A673 (cell line): ENCODE measurements at regions not wholly inside any gene's neighbourhood (a gene's known extent, or its start where the extent isn't known, plus 50 kb on each side); places are given as distances from the start of the nearest gene placed in this dataset.

ENCODE experiments used
- EZH2 ChIP-seq: fragments of 200-600 bp; sonication (generic); IDR thresholded peaks from 2 replicates; pipeline ENCODE4 v1.6.1; 2017; ENCODE audit warnings: borderline replicate concordance, low read depth, mild to moderate bottlenecking, mixed read lengths, antibody characterized with exemption, low read length; ENCODE audit not compliant: poor library complexity, severe bottlenecking
- TF ChIP-seq, protein P1 (sequence below): fragments of 300-800, 200-600 bp; sonication (generic); conservative IDR thresholded peaks from 2 replicates; pipeline ENCODE4 v1.5.1; 2017; ENCODE audit warnings: low read depth, mild to moderate bottlenecking, antibody characterized with exemption, low read length, moderate library complexity, mixed read lengths

DNA sequence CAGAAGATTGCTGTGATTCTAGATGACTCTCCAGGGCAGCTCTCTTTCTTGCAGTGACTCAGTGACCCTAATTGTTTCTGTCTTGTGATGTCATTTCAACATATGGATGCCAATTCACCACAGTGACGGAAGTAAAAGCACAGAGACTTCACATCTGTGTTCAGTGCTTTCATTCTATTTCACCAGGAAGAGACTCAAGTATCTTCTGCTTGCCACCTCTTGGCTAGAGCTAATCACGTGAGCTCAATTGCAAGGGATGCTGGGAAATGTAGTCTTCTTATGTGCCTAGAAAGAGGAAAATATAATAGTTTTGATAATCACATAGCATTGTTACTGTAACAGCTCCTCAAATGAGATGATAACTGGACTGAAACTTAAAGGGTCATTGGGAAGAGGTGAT lies 453.3 kb upstream of the KLF4 start:
- TF ChIP-seq EZH2 = no peak
- TF ChIP-seq, protein P1, sequence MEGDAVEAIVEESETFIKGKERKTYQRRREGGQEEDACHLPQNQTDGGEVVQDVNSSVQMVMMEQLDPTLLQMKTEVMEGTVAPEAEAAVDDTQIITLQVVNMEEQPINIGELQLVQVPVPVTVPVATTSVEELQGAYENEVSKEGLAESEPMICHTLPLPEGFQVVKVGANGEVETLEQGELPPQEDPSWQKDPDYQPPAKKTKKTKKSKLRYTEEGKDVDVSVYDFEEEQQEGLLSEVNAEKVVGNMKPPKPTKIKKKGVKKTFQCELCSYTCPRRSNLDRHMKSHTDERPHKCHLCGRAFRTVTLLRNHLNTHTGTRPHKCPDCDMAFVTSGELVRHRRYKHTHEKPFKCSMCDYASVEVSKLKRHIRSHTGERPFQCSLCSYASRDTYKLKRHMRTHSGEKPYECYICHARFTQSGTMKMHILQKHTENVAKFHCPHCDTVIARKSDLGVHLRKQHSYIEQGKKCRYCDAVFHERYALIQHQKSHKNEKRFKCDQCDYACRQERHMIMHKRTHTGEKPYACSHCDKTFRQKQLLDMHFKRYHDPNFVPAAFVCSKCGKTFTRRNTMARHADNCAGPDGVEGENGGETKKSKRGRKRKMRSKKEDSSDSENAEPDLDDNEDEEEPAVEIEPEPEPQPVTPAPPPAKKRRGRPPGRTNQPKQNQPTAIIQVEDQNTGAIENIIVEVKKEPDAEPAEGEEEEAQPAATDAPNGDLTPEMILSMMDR = no peak
